Esophagus muscularis mucosa (tissue), 4 donors: ENCODE measurements at regions not wholly inside any gene's neighbourhood (a gene's known extent, or its start where the extent isn't known, plus 50 kb on each side); places are given as distances from the start of the nearest gene placed in this dataset.

Experiments used
- CTCF ChIP-seq, 3 experiments: fragments of 200-600 bp in 2 of 3; fragments of 450-650 bp in 1 of 3; sonication (generic) in 2 of 3; IDR thresholded peaks; one replicate each; pipeline ENCODE4 v1.5.1; 2017 to 2019; ENCODE audit warnings: antibody characterized with exemption in 3 of 3, mild to moderate bottlenecking in 2 of 3, moderate library complexity in 1 of 3
- EP300 ChIP-seq: sonication (generic); formaldehyde crosslinking; IDR thresholded peaks from one replicate; pipeline ENCODE4 v1.6.1; 2017; ENCODE audit warnings: antibody characterized with exemption
- POLR2A ChIP-seq: fragments of 450-650 bp; IDR thresholded peaks from one replicate; pipeline ENCODE4 v1.6.1; 2017; ENCODE audit warnings: antibody characterized with exemption, moderate library complexity, mild to moderate bottlenecking, low read depth

- no peak for TF ChIP-seq CTCF (IDR thresholded peaks at IDR 0.05)
- TF ChIP-seq POLR2A, result no peak
- no peak for TF ChIP-seq EP300
Observed at GRCh38 chr3:102078854-102079808, 229.8 kb downstream of the NFKBIZ start.
